PC-9 (cell line): ENCODE measurements at regions not wholly inside any gene's neighbourhood (a gene's known extent, or its start where the extent isn't known, plus 50 kb on each side); places are given as distances from the start of the nearest gene placed in this dataset.

Experiments
- CTCF ChIP-seq: fragments of 200-600 bp; sonication (generic); conservative IDR thresholded peaks from 2 replicates; pipeline ENCODE4 v1.6.1; 2017; ENCODE audit warnings: mixed run types, antibody characterized with exemption, mild to moderate bottlenecking, moderate library complexity
- EZH2 ChIP-seq: fragments of 200-600 bp; sonication (generic); IDR thresholded peaks from 2 replicates; pipeline ENCODE4 v1.8.0; 2017; ENCODE audit warnings: antibody characterized with exemption, low read depth

- no peak for TF ChIP-seq EZH2
- no peak for TF ChIP-seq CTCF
Measured at GRCh38 chr12:113598815-113599406, 127.2 kb upstream of the LHX5 start.
